ENCODE measurements at regions not wholly inside any gene's neighbourhood (a gene's known extent, or its start where the extent isn't known, plus 50 kb on each side); places are given as distances from the start of the nearest gene placed in this dataset.

DNA sequence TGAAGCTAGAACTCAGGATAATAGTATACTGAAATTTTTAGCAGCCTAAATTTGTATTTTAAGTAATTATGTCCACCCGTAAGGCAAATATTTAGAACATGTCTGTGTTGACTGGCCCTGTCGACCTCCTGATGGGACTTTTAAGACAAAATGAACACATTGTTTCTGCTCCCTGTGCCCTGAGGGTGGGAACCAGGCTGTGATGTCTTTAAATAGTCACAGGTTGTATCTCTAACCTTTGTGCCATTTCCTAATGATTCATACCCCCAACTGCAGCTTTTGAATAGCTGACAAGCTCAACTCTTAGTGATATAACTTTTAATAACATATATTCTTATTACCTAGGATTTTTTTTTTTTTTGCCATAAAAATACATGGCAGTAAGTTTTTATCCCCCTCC, 494.9 kb upstream of the AKR1E2 start:
- intact Hi-C loops (cut with micrococcal nuclease): no loop called here
- no peaks in the 10 kb centered on the region for H3K36me3 Mint-ChIP-seq (ENCODE audit: insufficient read depth, unreplicated experiment)
- no peaks in the 10 kb centered on the region for H3K4me1 Mint-ChIP-seq (ENCODE audit: insufficient read depth, unreplicated experiment)
- ChIA-PET POLR2A (interaction anchor here (1.0 to 1.5 kb wide), 3 partner anchors 13 to 546 kb away, joined by 3 to 8 read pairs (median 4); partner anchors contain the start of gene KLF6), CTCF (no interaction called here)
- TF ChIP-seq, protein P1, sequence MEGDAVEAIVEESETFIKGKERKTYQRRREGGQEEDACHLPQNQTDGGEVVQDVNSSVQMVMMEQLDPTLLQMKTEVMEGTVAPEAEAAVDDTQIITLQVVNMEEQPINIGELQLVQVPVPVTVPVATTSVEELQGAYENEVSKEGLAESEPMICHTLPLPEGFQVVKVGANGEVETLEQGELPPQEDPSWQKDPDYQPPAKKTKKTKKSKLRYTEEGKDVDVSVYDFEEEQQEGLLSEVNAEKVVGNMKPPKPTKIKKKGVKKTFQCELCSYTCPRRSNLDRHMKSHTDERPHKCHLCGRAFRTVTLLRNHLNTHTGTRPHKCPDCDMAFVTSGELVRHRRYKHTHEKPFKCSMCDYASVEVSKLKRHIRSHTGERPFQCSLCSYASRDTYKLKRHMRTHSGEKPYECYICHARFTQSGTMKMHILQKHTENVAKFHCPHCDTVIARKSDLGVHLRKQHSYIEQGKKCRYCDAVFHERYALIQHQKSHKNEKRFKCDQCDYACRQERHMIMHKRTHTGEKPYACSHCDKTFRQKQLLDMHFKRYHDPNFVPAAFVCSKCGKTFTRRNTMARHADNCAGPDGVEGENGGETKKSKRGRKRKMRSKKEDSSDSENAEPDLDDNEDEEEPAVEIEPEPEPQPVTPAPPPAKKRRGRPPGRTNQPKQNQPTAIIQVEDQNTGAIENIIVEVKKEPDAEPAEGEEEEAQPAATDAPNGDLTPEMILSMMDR (IDR thresholded peaks at IDR 0.05; ENCODE audit: unreplicated experiment): no peak
- peak; percentile 33 for DNase-seq (ENCODE audit: unreplicated experiment)
- no peak overlapping the region for H3K4me3 Mint-ChIP-seq (ENCODE audit: unreplicated experiment)
- H3K9me3 Mint-ChIP-seq (ENCODE audit: unreplicated experiment): no peaks in the 10 kb centered on the region
- no TSS peak for BruUV-seq (replicated peaks)
- H3K27me3 Mint-ChIP-seq (ENCODE audit: insufficient read depth, unreplicated experiment): no peaks in the 10 kb centered on the region
- H3K27ac Mint-ChIP-seq (ENCODE audit: low read depth, unreplicated experiment): no peak overlapping the region

DNA sequence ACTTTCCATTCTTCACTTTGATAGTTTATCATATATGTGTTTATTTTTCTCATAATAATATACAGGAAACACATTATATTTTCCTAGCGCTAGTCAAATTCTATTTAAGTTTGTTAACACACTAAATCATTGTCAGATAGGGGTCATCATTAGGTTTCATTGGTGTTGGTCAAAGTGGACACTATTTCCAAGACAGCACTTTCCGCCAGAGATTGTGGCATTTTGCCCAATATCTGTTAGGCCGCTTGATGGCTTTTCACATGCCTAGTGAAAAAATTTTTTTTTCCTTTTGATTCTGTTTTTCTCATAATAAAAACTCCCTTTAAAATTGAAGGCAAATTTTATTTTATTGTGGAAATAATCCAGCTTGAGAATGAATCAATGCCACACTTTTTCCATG, 495.4 kb upstream of the AKR1E2 start:
- TF ChIP-seq, protein P1 (IDR thresholded peaks at IDR 0.05; ENCODE audit: unreplicated experiment): no peak
- ChIA-PET POLR2A (interaction anchor here (1.0 to 1.5 kb wide), 3 partner anchors 13 to 545 kb away, joined by 3 to 8 read pairs (median 4); partner anchors contain the start of gene KLF6), CTCF (no interaction called here)
- Mint-ChIP-seq H3K36me3 (ENCODE audit: insufficient read depth, unreplicated experiment) (no peaks in the 10 kb centered on the region), H3K27me3 (ENCODE audit: insufficient read depth, unreplicated experiment) (no peaks in the 10 kb centered on the region), H3K4me1 (ENCODE audit: insufficient read depth, unreplicated experiment) (no peaks in the 10 kb centered on the region), H3K27ac (ENCODE audit: low read depth, unreplicated experiment) (no peak overlapping the region), H3K9me3 (ENCODE audit: unreplicated experiment) (no peaks in the 10 kb centered on the region), H3K4me3 (ENCODE audit: unreplicated experiment) (no peak overlapping the region)
- no TSS peak for BruUV-seq (replicated peaks)
- intact Hi-C loops (cut with micrococcal nuclease): no loop called here
- DNase-seq (ENCODE audit: unreplicated experiment): no peak

DNA sequence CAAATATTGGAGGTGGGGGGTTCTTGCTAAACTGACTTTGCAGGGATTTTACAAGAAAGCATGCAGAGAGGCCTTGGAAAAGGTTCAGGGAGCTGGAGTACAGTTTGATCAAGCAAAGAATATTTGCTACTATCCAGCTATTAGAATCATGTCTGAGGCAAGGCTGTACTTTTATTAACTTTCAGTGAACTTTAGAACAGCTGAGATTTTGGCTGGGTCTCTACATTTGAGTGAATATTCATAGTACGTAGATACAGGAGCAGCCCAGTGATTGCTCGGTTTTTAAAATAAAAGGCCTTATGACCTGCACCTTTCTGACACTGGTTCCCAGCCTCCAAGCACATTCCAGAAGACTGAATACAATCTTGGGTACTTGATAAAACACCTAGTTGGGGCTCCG, 496.8 kb upstream of the AKR1E2 start:
- no peak for DNase-seq (ENCODE audit: unreplicated experiment)
- TF ChIP-seq, protein P1 (IDR thresholded peaks at IDR 0.05; ENCODE audit: unreplicated experiment): no peak
- no peaks in the 10 kb centered on the region for H3K36me3 Mint-ChIP-seq (ENCODE audit: insufficient read depth, unreplicated experiment)
- no peaks in the 10 kb centered on the region for H3K9me3 Mint-ChIP-seq (ENCODE audit: unreplicated experiment)
- no TSS peak for BruUV-seq (replicated peaks)
- intact Hi-C loops (cut with micrococcal nuclease): no loop called here
- no peaks in the 10 kb centered on the region for H3K27me3 Mint-ChIP-seq (ENCODE audit: insufficient read depth, unreplicated experiment)
- no peak overlapping the region for H3K4me3 Mint-ChIP-seq (ENCODE audit: unreplicated experiment)
- ChIA-PET CTCF (no interaction called here), POLR2A (no interaction called here)
- H3K4me1 Mint-ChIP-seq (ENCODE audit: insufficient read depth, unreplicated experiment): no peaks in the 10 kb centered on the region
- H3K27ac Mint-ChIP-seq (ENCODE audit: low read depth, unreplicated experiment): no peak overlapping the region

DNA sequence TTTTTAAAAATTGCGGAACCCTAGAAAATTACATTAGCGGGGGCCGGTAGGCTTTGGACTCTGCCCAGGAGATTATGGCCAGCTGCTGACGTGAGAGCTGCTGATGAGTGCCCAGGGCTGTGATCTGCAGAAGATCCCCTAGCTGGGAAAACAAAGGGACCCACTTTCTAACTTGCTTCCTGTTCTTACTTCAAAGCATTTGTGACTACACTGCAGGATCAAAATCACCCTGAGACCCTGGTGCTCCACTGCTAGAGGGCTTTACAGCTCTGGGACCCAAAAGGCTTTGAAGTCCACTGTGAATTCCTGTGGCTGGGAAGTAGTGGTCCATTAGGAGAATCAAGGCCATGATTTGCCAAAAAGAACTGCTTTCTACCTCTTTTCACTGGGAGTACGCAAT, 499.4 kb upstream of the AKR1E2 start:
- H3K4me3 Mint-ChIP-seq (ENCODE audit: unreplicated experiment): no peak overlapping the region
- POLR2A ChIA-PET: interaction anchor here (0.5 kb wide), 1 partner anchor 20 kb away, joined by 3 read pairs; no protein-coding TSS in a partner anchor
- H3K4me1 Mint-ChIP-seq (ENCODE audit: insufficient read depth, unreplicated experiment): no peaks in the 10 kb centered on the region
- intact Hi-C loops (cut with micrococcal nuclease): no loop called here
- H3K27me3 Mint-ChIP-seq (ENCODE audit: insufficient read depth, unreplicated experiment): no peaks in the 10 kb centered on the region
- CTCF ChIA-PET: interaction anchor here (0.5 kb wide), 1 partner anchor 484 kb away, joined by 3 read pairs; no protein-coding TSS in a partner anchor
- no peaks in the 10 kb centered on the region for H3K9me3 Mint-ChIP-seq (ENCODE audit: unreplicated experiment)
- no peak for DNase-seq (ENCODE audit: unreplicated experiment)
- H3K36me3 Mint-ChIP-seq (ENCODE audit: insufficient read depth, unreplicated experiment): no peaks in the 10 kb centered on the region
- no peak overlapping the region for H3K27ac Mint-ChIP-seq (ENCODE audit: low read depth, unreplicated experiment)
- BruUV-seq (replicated peaks): no TSS peak
- TF ChIP-seq, protein P1 (IDR thresholded peaks at IDR 0.05; ENCODE audit: unreplicated experiment): no peak
